GM10266 (cell line): ENCODE measurements at regions not wholly inside any gene's neighbourhood (a gene's known extent, or its start where the extent isn't known, plus 50 kb on each side); places are given as distances from the start of the nearest gene placed in this dataset.

Experiments
- DNase-seq: peaks from one replicate; pipeline ENCODE4 v3.0.0; 2012; ENCODE audit errors: extremely low spot score
- TF ChIP-seq, protein P1 (sequence below): IDR thresholded peaks from 2 replicates; pipeline ENCODE4 v1.5.1; 2012; ENCODE audit warnings: mild to moderate bottlenecking, low read depth; ENCODE audit not compliant: control insufficient read depth, insufficient read depth; ENCODE audit errors: missing control alignments

DNA sequence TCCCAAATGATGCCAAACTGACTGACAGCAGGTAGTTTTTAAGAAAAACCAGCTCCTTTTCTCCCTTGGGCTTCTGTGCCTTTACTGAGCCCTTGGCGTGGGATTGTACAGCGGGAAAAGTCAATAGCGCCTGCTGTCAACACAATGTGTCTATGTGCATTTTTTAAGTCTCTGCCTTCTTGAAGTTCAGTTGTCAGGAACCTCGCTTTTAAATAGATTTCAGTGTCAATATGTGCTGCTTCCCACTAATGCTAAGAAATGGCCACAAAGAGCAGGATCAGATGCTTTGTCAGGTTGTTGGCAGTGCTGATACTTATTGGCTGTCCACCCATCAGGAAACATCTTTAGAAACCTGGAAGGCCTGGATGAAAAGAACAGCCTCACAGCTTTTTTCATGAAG lies 424.4 kb downstream of the C3orf38 start:
- no peak for DNase-seq
- TF ChIP-seq, protein P1, sequence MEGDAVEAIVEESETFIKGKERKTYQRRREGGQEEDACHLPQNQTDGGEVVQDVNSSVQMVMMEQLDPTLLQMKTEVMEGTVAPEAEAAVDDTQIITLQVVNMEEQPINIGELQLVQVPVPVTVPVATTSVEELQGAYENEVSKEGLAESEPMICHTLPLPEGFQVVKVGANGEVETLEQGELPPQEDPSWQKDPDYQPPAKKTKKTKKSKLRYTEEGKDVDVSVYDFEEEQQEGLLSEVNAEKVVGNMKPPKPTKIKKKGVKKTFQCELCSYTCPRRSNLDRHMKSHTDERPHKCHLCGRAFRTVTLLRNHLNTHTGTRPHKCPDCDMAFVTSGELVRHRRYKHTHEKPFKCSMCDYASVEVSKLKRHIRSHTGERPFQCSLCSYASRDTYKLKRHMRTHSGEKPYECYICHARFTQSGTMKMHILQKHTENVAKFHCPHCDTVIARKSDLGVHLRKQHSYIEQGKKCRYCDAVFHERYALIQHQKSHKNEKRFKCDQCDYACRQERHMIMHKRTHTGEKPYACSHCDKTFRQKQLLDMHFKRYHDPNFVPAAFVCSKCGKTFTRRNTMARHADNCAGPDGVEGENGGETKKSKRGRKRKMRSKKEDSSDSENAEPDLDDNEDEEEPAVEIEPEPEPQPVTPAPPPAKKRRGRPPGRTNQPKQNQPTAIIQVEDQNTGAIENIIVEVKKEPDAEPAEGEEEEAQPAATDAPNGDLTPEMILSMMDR = no peak

DNA sequence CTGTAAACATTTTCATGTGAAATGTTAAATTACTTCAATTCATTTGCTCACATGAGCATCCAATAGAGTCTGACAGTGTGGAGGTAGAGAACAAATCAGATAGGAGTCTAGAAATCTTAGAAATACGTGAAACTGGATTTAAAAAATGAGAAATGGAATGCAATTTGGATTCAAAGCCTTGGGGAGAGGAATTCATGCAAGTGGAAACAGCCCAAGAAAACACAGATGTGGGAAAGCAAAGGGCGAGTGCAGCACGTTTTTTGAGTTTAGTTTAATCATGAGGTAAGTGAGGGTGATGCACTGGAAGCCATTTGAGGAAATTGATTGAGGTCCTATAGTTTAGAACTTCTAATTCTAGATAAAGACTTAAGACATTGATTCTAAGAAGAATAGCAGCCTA lies 434.7 kb downstream of the C3orf38 start:
- TF ChIP-seq, protein P1 = no peak
- no peak for DNase-seq

DNA sequence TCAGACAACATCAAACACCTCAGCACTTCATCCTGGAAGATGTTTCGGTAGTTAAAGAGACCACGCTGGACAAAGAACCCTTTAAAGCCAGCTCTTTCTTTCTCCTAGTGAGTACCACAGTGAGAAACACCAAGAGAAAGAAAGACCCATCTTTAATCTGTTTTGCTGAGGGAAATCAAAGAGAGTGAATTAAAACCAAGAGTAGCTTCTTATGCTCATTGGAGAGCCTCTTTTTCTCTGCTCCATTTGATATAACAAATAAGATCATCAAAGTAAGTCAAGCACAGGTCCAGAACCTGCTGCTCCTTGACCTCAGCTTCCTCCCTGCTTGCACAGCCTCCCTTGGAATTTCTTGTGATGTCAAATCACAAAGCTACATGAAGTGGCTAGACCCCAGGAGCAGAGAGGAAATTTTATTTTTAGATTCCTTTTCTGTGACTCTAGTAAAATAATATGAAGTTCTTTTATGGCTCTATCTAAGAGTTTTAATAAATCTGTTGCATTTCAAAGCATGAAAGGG lies 436.4 kb downstream of the C3orf38 start:
- DNase-seq = no peak
- TF ChIP-seq, protein P1 = no peak

DNA sequence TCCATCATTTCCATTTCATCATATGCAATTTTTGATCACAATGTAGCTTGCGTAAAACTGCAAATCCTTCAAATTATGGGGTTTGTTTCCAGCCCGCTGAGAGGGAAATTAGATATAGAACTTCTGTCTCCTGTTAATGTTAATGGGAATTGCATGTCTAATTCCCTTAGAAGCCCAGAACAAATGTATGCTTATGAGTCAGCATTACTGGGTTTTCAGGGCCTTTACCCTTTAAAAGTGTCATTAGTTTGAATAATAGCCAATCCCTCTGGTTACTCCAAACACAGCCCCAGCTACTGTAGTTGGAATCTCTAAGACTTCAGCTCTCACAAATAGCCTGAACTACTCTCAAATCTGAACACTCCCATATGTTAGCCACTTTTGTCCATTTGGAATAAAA lies 439.4 kb downstream of the C3orf38 start:
- TF ChIP-seq, protein P1 = no peak
- no peak for DNase-seq

DNA sequence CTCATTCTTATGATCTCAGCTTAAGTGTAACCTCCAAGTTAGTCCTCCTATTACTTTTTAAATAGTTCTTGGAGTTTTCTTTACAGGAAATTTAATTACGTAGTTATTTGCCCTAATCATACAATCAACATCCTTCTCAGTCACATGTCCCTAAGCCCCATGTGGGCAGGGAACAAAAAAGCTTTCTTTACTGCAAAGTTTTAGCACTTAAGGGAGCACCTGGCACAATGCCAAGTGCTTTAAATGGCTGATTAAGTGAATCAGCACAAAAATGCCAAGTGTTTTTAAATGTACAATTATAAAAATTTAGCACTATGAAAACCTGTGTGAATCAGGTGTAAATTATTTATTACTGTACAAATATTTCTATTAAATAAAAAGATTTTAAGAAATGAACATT lies 445.3 kb downstream of the C3orf38 start:
- DNase-seq = no peak
- TF ChIP-seq, protein P1 = no peak

DNA sequence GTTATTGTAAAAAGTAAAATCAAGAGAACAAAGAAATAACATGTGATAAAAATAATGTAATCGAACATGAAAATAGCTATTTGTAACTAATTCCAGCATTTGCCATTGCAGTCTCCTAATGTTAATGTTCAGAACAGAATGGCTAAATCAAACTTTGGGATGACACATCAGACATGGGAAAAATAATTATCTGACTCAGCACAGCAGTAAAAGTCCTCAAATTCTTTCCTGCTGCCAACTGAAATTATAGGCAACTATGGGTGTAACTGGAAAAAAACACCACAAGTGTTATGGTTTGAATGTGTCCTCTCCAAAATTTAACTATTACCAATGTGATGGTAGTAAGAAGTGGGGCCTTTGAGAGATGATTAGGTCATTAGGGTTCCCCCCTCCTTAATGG lies 446.7 kb downstream of the C3orf38 start:
- TF ChIP-seq, protein P1 = no peak
- DNase-seq = no peak

DNA sequence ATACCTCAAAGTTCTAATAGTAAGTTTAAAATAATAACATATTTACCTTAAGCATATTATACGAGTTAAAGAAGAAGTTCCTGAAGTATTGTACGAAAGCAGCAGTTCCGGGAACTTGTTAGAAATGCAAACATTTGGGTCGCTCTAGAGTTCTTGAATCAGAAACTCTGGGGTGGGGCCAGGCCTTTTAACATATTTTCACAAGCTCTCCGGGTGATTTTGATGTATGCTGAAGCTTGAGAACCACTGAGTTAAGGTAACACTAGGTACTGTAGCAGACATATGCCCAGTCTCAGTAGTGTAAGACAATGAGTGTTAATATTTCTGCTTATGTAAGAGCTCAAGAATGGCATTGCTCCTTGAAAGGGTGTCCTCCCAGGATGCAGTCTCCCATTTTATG lies 461.1 kb downstream of the C3orf38 start:
- TF ChIP-seq, protein P1 = no peak
- no peak for DNase-seq
